Caco-2 (cell line): ENCODE measurements at regions not wholly inside any gene's neighbourhood (a gene's known extent, or its start where the extent isn't known, plus 50 kb on each side); places are given as distances from the start of the nearest gene placed in this dataset.

Experiments
- BruUV-seq: library from RNA; stranded (reverse); fragments of 400-500 nt; replicated peaks from 2 replicates; lab custom pipeline; 2021; lab: Mats Ljungman, UMichigan
- CTCF ChIA-PET: fragments of 300-600 bp; sonication (Branson Sonifier 250); formaldehyde crosslinking; loops from one replicate; lab custom pipeline; 2022; ENCODE audit warnings: antibody characterized with exemption; lab: Charles Lee
- POLR2A ChIA-PET: fragments of 300-600 bp; sonication (Branson Sonifier 250); formaldehyde crosslinking; loops from one replicate; lab custom pipeline; 2022; ENCODE audit warnings: antibody characterized with exemption; lab: Charles Lee
- DNase-seq, 2 experiments: peaks; one replicate each; pipeline versions ENCODE4 v3.0.0 to v3.0.0-alpha.2; 2020 to 2022
- H3K27me3 ChIP-seq: replicated peaks from 2 replicates; pipeline ENCODE4 v1.6.0; 2011; ENCODE audit warnings: low read length; ENCODE audit not compliant: control insufficient read depth, insufficient read depth
- H3K36me3 ChIP-seq: 2 replicates; pipeline ENCODE4 v1.5.1; 2011; ENCODE audit warnings: low read length; ENCODE audit not compliant: control insufficient read depth, insufficient read depth
- H3K4me1 ChIP-seq: fragments of 250-450 bp; sonication (Bioruptor Pico); 2 replicates; pipeline ENCODE4 v1.5.1; 2020; ENCODE audit warnings: mild to moderate bottlenecking
- H3K4me3 ChIP-seq: 2 replicates; pipeline ENCODE4 v1.5.1; 2011; ENCODE audit warnings: low read depth, mild to moderate bottlenecking, control low read depth, low read length
- H3K9me3 ChIP-seq: fragments of 250-450 bp; sonication (Bioruptor Pico); 2 replicates; pipeline ENCODE4 v1.5.1; 2020; ENCODE audit warnings: mild to moderate bottlenecking, moderate library complexity
- H3K27ac Mint-ChIP-seq: one replicate; pipeline ENCODE4 v1.8.0; 2022; ENCODE audit warnings: mixed read lengths; ENCODE audit not compliant: unreplicated experiment
- H3K27me3 Mint-ChIP-seq: one replicate; pipeline ENCODE4 v1.8.0; 2022; ENCODE audit warnings: mixed read lengths; ENCODE audit not compliant: insufficient read depth, unreplicated experiment
- H3K36me3 Mint-ChIP-seq: one replicate; pipeline ENCODE4 v1.8.0; 2022; ENCODE audit warnings: mild to moderate bottlenecking, mixed read lengths; ENCODE audit not compliant: insufficient read depth, unreplicated experiment
- H3K4me1 Mint-ChIP-seq: one replicate; pipeline ENCODE4 v1.8.0; 2022; ENCODE audit warnings: low read depth, mixed read lengths; ENCODE audit not compliant: unreplicated experiment
- H3K4me3 Mint-ChIP-seq: one replicate; pipeline ENCODE4 v1.8.0; 2022; ENCODE audit warnings: mild to moderate bottlenecking, moderate library complexity, mixed read lengths; ENCODE audit not compliant: unreplicated experiment
- H3K9me3 Mint-ChIP-seq: one replicate; pipeline ENCODE4 v1.8.0; 2022; ENCODE audit warnings: mixed read lengths; ENCODE audit not compliant: unreplicated experiment
- CTCF ChIP-seq, 2 experiments: fragments of 200-600 bp in 1 of 2; IDR thresholded peaks; 1 replicate in 1 of 2; 2 replicates in 1 of 2; pipeline versions ENCODE4 v1.5.1 to v1.8.0; 2011 to 2022; ENCODE audit warnings: antibody characterized with exemption in 1 of 2, control low read depth in 1 of 2, inconsistent platforms in 1 of 2, low read depth in 1 of 2, low read length in 1 of 2, mild to moderate bottlenecking in 1 of 2, moderate library complexity in 1 of 2; ENCODE audit not compliant: insufficient read depth in 1 of 2, severe bottlenecking in 1 of 2, unreplicated experiment in 1 of 2
- intact Hi-C: fragments of 100-400 bp; cut with micrococcal nuclease; formaldehyde crosslinking; loops from one replicate; pipeline ENCODE4 v1.10.0; 2022; ENCODE audit not compliant: unreplicated experiment

GRCh38 chr1:114224196-114224907 is 70.7 kb upstream of the SYT6 start:
- Histone ChIP-seq H3K4me3 (no peak overlapping the region), H3K4me1 (no peaks in the 10 kb centered on the region), H3K36me3 (no peaks in the 10 kb centered on the region), H3K9me3 (no peaks in the 10 kb centered on the region), H3K27me3 (no peaks in the 10 kb centered on the region)
- ChIA-PET POLR2A (no interaction called here), CTCF (no interaction called here)
- TF ChIP-seq CTCF (IDR thresholded peaks at IDR 0.05; ENCODE audit: insufficient read depth in 1 of 2, low read depth in 1 of 2, low read length in 1 of 2, severe bottlenecking in 1 of 2, unreplicated experiment in 1 of 2), result no peak
- no TSS peak for BruUV-seq
- no peaks in the 10 kb centered on the region for H3K36me3 Mint-ChIP-seq
- DNase-seq, result no peak
- intact Hi-C loops, result no loop called here
- H3K4me1 Mint-ChIP-seq, result no peaks in the 10 kb centered on the region
- H3K27ac Mint-ChIP-seq, result no peak overlapping the region
- no peak overlapping the region for H3K4me3 Mint-ChIP-seq
- no peaks in the 10 kb centered on the region for H3K9me3 Mint-ChIP-seq
- H3K27me3 Mint-ChIP-seq, result no peaks in the 10 kb centered on the region

GRCh38 chr1:114222920-114223319 is 69.3 kb upstream of the SYT6 start:
- no TSS peak for BruUV-seq
- H3K9me3 Mint-ChIP-seq, result no peaks in the 10 kb centered on the region
- CTCF ChIA-PET, result no interaction called here
- Histone ChIP-seq H3K9me3 (no peaks in the 10 kb centered on the region), H3K36me3 (no peaks in the 10 kb centered on the region), H3K4me3 (no peak overlapping the region), H3K27me3 (no peaks in the 10 kb centered on the region), H3K4me1 (no peaks in the 10 kb centered on the region)
- H3K4me1 Mint-ChIP-seq, result no peaks in the 10 kb centered on the region
- H3K27ac Mint-ChIP-seq, result no peak overlapping the region
- POLR2A ChIA-PET, result no interaction called here
- intact Hi-C loops, result no loop called here
- no peak overlapping the region for H3K4me3 Mint-ChIP-seq
- H3K27me3 Mint-ChIP-seq, result no peaks in the 10 kb centered on the region
- TF ChIP-seq CTCF (IDR thresholded peaks at IDR 0.05; ENCODE audit: insufficient read depth in 1 of 2, low read depth in 1 of 2, low read length in 1 of 2, severe bottlenecking in 1 of 2, unreplicated experiment in 1 of 2), result no peak
- no peak for DNase-seq
- no peaks in the 10 kb centered on the region for H3K36me3 Mint-ChIP-seq

- no TSS peak for BruUV-seq
- no peak overlapping the region for H3K27ac Mint-ChIP-seq
- Histone ChIP-seq H3K4me3 (no peak overlapping the region), H3K36me3 (no peaks in the 10 kb centered on the region), H3K4me1 (no peaks in the 10 kb centered on the region), H3K27me3 (no peaks in the 10 kb centered on the region), H3K9me3 (no peaks in the 10 kb centered on the region)
- DNase-seq, result peak in 1 of 2 experiments; percentile 11
- H3K27me3 Mint-ChIP-seq, result peaks cover 5% of the 10 kb centered on the region
- H3K4me3 Mint-ChIP-seq, result no peak overlapping the region
- TF ChIP-seq CTCF (IDR thresholded peaks at IDR 0.05; ENCODE audit: insufficient read depth in 1 of 2, low read depth in 1 of 2, low read length in 1 of 2, severe bottlenecking in 1 of 2, unreplicated experiment in 1 of 2), result peak in 1 of 2 experiments; percentile 20
- H3K36me3 Mint-ChIP-seq, result no peaks in the 10 kb centered on the region
- H3K9me3 Mint-ChIP-seq, result no peaks in the 10 kb centered on the region
- POLR2A ChIA-PET, result no interaction called here
- intact Hi-C loops, result loop anchor here (1.0 to 2.0 kb wide), 2 partner anchors 111 to 240 kb away; partner anchors contain the start of gene OLFML3
- H3K4me1 Mint-ChIP-seq, result no peaks in the 10 kb centered on the region
- CTCF ChIA-PET, result interaction anchor here (0.6 kb wide), 1 partner anchor 112 kb away, joined by 3 read pairs; no protein-coding TSS in a partner anchor
Observed at GRCh38 chr1:114219172-114219868, 65.7 kb upstream of the SYT6 start.
